MCF 10A (cell line): ENCODE measurements at regions not wholly inside any gene's neighbourhood (a gene's known extent, or its start where the extent isn't known, plus 50 kb on each side); places are given as distances from the start of the nearest gene placed in this dataset.

Experiments
- BruUV-seq: library from RNA; stranded (reverse); fragments of 400-500 nt; replicated peaks from 2 replicates; lab custom pipeline; 2021; lab: Mats Ljungman, UMichigan
- CTCF ChIA-PET: fragments of 300-600 bp; sonication (Branson Sonifier 250); formaldehyde crosslinking; extraction: SDS; loops from one replicate; lab custom pipeline; 2021; ENCODE audit warnings: antibody characterized with exemption, inconsistent platforms; lab: Yijun Ruan, JAX
- POLR2A ChIA-PET: fragments of 300-600, 350-650 bp; sonication (Branson Sonifier 250); formaldehyde crosslinking; extraction: SDS; loops from one replicate; lab custom pipeline; 2020; ENCODE audit warnings: antibody characterized with exemption, inconsistent platforms; lab: Yijun Ruan, JAX
- DNase-seq: peaks from one replicate; pipeline ENCODE4 v3.0.0-alpha.2; 2018; ENCODE audit not compliant: unreplicated experiment
- H3K27ac Mint-ChIP-seq: one replicate; pipeline ENCODE4 v1.8.0; 2022; ENCODE audit warnings: mild to moderate bottlenecking, low read depth, mixed read lengths; ENCODE audit not compliant: unreplicated experiment
- H3K27me3 Mint-ChIP-seq: one replicate; pipeline ENCODE4 v1.8.0; 2022; ENCODE audit warnings: mixed read lengths; ENCODE audit not compliant: insufficient read depth, unreplicated experiment
- H3K36me3 Mint-ChIP-seq: one replicate; pipeline ENCODE4 v1.8.0; 2022; ENCODE audit warnings: mild to moderate bottlenecking, moderate library complexity, mixed read lengths; ENCODE audit not compliant: insufficient read depth, unreplicated experiment
- H3K4me1 Mint-ChIP-seq: one replicate; pipeline ENCODE4 v1.8.0; 2022; ENCODE audit warnings: mixed read lengths; ENCODE audit not compliant: insufficient read depth, unreplicated experiment
- H3K4me3 Mint-ChIP-seq: one replicate; pipeline ENCODE4 v1.8.0; 2022; ENCODE audit warnings: mild to moderate bottlenecking, moderate library complexity, mixed read lengths; ENCODE audit not compliant: unreplicated experiment
- H3K9me3 Mint-ChIP-seq: one replicate; pipeline ENCODE4 v1.8.0; 2022; ENCODE audit warnings: mixed read lengths; ENCODE audit not compliant: unreplicated experiment
- CTCF ChIP-seq: fragments of 200-600 bp; IDR thresholded peaks from one replicate; pipeline ENCODE4 v1.8.0; 2022; ENCODE audit warnings: antibody characterized with exemption, mild to moderate bottlenecking; ENCODE audit not compliant: unreplicated experiment
- intact Hi-C: fragments of 100-400 bp; cut with micrococcal nuclease; formaldehyde crosslinking; loops from 2 replicates; pipeline ENCODE4 v1.14.1; 2022

DNA sequence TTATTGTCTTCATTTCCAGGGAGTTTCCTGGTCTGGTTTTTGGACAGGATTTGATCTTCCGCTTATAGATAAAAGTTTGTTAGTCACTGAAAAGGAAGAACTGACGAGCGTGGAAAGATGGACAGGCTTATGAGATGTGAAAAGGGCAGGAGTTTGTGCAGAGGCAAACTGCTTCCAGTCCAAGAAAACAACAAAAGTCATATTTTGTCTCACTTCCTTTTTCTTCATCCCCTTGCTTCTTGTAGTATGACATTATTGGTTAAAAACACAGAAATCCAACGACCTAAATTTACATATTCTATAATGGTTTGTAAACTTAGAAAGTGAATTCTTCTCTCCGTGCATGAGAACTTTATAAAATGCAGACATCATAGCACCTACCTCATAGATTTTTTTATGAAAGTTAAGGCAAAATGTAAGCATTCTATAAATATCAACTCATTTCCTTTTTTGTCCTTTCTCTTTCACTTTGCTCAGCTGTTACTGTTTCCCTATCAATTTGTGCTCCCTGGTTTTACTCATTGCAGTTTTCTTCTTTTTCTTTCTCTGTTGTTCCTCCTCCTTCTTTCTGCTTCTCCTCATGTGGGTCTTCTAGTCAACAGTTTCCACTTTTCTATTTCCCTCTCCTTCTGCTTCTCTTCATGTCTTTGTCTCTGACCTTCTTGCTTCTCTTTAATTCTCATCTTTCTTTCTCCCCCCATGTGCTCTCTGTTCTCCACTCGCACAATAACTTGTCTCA lies 370.2 kb downstream of the ARL4A start:
- POLR2A ChIA-PET: no interaction called here
- BruUV-seq: no TSS peak
- no peak for TF ChIP-seq CTCF
- Mint-ChIP-seq H3K4me3 (no peak overlapping the region), H3K9me3 (no peaks in the 10 kb centered on the region), H3K36me3 (no peaks in the 10 kb centered on the region), H3K27ac (no peak overlapping the region), H3K4me1 (no peaks in the 10 kb centered on the region), H3K27me3 (no peaks in the 10 kb centered on the region)
- CTCF ChIA-PET: interaction anchor here (0.7 kb wide), 1 partner anchor 21 kb away, joined by 4 read pairs; no protein-coding TSS in a partner anchor
- DNase-seq: no peak
- intact Hi-C loops: no loop called here

DNA sequence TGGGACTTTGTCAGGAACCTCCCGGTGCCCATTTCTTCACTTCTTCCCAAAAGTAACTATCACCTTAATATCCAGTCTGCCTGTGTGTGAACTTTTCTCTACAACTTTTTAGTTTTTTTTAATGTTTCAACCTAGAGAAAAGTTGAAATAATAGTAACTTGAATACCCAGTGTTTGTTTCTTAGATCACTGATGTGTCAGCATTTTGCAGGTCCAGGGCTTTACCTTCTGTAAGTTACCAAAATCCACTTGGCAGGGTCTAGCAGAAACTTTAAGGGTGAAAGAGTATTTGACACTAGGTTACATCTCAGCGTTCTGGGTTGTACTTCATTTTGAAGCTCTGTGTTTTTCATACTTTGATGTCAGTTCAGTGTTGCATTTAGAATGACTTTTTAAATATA lies 372.7 kb downstream of the ARL4A start:
- TF ChIP-seq CTCF: no peak
- Mint-ChIP-seq H3K36me3 (peaks cover 5% of the 10 kb centered on the region), H3K4me1 (no peaks in the 10 kb centered on the region), H3K9me3 (no peaks in the 10 kb centered on the region), H3K27me3 (no peaks in the 10 kb centered on the region), H3K4me3 (no peak overlapping the region), H3K27ac (no peak overlapping the region)
- CTCF ChIA-PET: no interaction called here
- intact Hi-C loops: no loop called here
- DNase-seq: no peak
- no TSS peak for BruUV-seq
- POLR2A ChIA-PET: interaction anchor here (0.8 to 1.6 kb wide), 2 partner anchors 9 to 43 kb away, joined by 3 to 4 read pairs; no protein-coding TSS in a partner anchor

GRCh38 chr7:13061115-13061514 lies 373.7 kb downstream of the ARL4A start:
- H3K27ac Mint-ChIP-seq: no peak overlapping the region
- CTCF ChIA-PET: interaction anchor here (1.3 kb wide), 1 partner anchor 374 kb away, joined by 5 read pairs; the partner anchor contains the start of gene ARL4A
- no TSS peak for BruUV-seq
- no peak for DNase-seq
- no peaks in the 10 kb centered on the region for H3K4me1 Mint-ChIP-seq
- H3K9me3 Mint-ChIP-seq: no peaks in the 10 kb centered on the region
- POLR2A ChIA-PET: interaction anchor here (0.7 kb wide), 1 partner anchor 265 kb away, joined by 3 read pairs; no protein-coding TSS in a partner anchor
- no peaks in the 10 kb centered on the region for H3K27me3 Mint-ChIP-seq
- TF ChIP-seq CTCF: no peak
- H3K36me3 Mint-ChIP-seq: peaks cover 5% of the 10 kb centered on the region
- intact Hi-C loops: no loop called here
- no peak overlapping the region for H3K4me3 Mint-ChIP-seq

- Mint-ChIP-seq H3K36me3 (peaks cover 5% of the 10 kb centered on the region), H3K4me3 (no peak overlapping the region), H3K27me3 (no peaks in the 10 kb centered on the region), H3K4me1 (no peaks in the 10 kb centered on the region), H3K27ac (no peak overlapping the region), H3K9me3 (no peaks in the 10 kb centered on the region)
- TF ChIP-seq CTCF: no peak
- POLR2A ChIA-PET: interaction anchor here (0.9 kb wide), 1 partner anchor 56 kb away, joined by 4 read pairs; no protein-coding TSS in a partner anchor
- CTCF ChIA-PET: no interaction called here
- no TSS peak for BruUV-seq
- intact Hi-C loops: no loop called here
- no peak for DNase-seq
Observed at GRCh38 chr7:13062631-13063030, 375.2 kb downstream of the ARL4A start.
